ENCODE measurements at regions not wholly inside any gene's neighbourhood (a gene's known extent, or its start where the extent isn't known, plus 50 kb on each side); places are given as distances from the start of the nearest gene placed in this dataset.

DNA sequence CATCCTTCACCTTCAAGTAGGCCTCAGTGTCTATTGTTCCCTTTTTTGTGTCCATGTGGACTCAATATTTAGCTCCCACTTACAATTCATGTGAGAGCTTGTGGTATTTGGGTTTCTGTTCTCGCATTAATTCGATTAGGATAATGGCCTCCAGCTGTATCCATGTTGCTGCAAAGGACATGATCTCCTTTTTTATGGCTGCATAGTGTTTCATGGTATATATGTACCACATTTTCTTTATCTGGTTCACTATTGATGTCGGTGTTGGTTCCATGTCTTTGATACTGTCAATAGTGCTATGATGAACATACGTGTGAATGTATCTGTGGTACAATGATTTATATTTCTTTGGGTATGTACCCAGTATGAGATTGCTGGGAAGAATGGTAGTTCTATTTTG, 113.7 kb downstream of the FGF18 start:
- FAIRE-seq: no peak
- ATAC-seq: no peak
- Histone ChIP-seq H3K4me2 (no peak overlapping the region), H3K4me1 (no peaks in the 10 kb centered on the region), H3K9me3 (no peaks in the 10 kb centered on the region), H3K4me3 (no peak overlapping the region), H3K27ac (no peak overlapping the region)
- no peak for DNase-seq (ENCODE audit: low read depth in 1 of 2, low spot score in 1 of 2)
- CTCF ChIA-PET: interaction anchor here (0.6 kb wide), 1 partner anchor 166 kb away, joined by 3 read pairs; no protein-coding TSS in a partner anchor
- 86% methylated on average over 4 of the region's 4 CpGs for WGBS (ENCODE audit: missing lambda C conversion rate)
- TF ChIP-seq, protein P1, sequence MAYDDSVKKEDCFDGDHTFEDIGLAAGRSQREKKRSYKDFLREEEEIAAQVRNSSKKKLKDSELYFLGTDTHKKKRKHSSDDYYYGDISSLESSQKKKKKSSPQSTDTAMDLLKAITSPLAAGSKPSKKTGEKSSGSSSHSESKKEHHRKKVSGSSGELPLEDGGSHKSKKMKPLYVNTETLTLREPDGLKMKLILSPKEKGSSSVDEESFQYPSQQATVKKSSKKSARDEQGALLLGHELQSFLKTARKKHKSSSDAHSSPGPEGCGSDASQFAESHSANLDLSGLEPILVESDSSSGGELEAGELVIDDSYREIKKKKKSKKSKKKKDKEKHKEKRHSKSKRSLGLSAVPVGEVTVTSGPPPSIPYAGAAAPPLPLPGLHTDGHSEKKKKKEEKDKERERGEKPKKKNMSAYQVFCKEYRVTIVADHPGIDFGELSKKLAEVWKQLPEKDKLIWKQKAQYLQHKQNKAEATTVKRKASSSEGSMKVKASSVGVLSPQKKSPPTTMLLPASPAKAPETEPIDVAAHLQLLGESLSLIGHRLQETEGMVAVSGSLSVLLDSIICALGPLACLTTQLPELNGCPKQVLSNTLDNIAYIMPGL (CRISPR knock-in tag; IDR thresholded peaks at IDR 0.05; ENCODE audit: borderline replicate concordance): no peak
- no peak for TF ChIP-seq JUNB (IDR thresholded peaks at IDR 0.05)
- TF ChIP-seq RAD21 (conservative IDR thresholded peaks at IDR 0.05 in 1 of 2, IDR thresholded peaks at IDR 0.05 in 1 of 2): no peak
- no peak for TF ChIP-seq HOXB13 (CRISPR knock-in tag; IDR thresholded peaks at IDR 0.05; ENCODE audit: low read depth)
- TF ChIP-seq EHF (CRISPR knock-in tag; IDR thresholded peaks at IDR 0.05): no peak
- no peak for TF ChIP-seq ZFP36 (IDR thresholded peaks at IDR 0.05; ENCODE audit: borderline replicate concordance, partially characterized antibody)
- no peak for TF ChIP-seq ESRRA (IDR thresholded peaks at IDR 0.05; ENCODE audit: borderline replicate concordance, low read length)
- TF ChIP-seq RCOR1 (IDR thresholded peaks at IDR 0.05; ENCODE audit: low read depth, low read length): no peak
- TF ChIP-seq, protein P2, sequence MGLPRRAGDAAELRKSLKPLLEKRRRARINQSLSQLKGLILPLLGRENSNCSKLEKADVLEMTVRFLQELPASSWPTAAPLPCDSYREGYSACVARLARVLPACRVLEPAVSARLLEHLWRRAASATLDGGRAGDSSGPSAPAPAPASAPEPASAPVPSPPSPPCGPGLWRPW (IDR thresholded peaks at IDR 0.05): no peak
- POLR2A ChIA-PET: no interaction called here

DNA sequence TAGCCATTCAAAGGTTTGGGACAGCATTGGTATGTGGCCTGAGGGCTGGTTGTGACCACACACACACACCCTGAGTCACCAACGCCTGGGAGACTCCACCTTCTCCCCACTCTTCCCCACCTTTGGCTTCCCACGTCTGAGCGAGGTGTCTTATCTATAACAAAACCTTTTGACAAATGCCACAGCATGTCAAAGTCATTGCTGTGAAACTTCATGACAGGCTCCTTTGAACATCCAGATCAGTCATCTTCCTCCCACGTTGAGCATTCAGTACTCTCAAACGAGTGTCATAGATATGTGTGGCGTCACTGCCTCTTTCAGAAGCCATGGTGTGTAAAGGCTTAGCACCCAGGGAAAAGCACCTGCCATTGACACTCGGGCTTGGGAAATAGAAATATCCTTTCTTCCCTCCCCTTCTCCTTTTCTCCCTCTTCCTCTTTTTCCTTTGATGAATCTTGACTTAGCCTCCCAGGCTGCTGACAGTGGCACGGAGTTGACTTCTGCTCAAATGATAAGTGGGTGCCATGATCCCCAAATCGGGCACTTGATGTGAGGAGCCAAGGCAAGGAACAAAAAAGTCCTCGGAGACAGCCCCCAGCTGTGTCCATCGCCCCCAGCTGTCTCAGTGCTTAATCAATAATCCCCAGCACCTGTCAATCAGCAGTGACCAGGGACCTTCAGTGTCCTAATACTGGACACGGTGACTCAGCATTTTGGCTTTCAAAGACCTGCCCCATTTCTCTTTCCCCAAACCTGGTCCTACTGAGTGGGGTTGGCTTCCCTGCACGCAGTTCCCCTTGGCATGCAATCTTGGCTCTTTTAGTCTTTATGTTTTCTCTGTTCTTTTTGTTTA, 114.8 kb downstream of the FGF18 start:
- FAIRE-seq (no peak), DNase-seq (ENCODE audit: low read depth in 1 of 2, low spot score in 1 of 2) (no peak), ATAC-seq (no peak)
- 77% methylated on average over 13 of the region's 13 CpGs for WGBS (ENCODE audit: missing lambda C conversion rate)
- Histone ChIP-seq H3K4me3 (no peak overlapping the region), H3K27ac (peak overlapping the region; percentile 2 to 24; a peak in 3 of 6 replicates), H3K4me2 (no peak overlapping the region), H3K9me3 (no peaks in the 10 kb centered on the region), H3K4me1 (no peaks in the 10 kb centered on the region)
- ChIA-PET POLR2A (no interaction called here), CTCF (no interaction called here)
- TF ChIP-seq MAFK (IDR thresholded peaks at IDR 0.05; ENCODE audit: partially characterized antibody) (peak; percentile 81), CBX8 (IDR thresholded peaks at IDR 0.05) (no peak), NFE2L2 (conservative IDR thresholded peaks at IDR 0.05; ENCODE audit: low read length) (peak; percentile 84)

DNA sequence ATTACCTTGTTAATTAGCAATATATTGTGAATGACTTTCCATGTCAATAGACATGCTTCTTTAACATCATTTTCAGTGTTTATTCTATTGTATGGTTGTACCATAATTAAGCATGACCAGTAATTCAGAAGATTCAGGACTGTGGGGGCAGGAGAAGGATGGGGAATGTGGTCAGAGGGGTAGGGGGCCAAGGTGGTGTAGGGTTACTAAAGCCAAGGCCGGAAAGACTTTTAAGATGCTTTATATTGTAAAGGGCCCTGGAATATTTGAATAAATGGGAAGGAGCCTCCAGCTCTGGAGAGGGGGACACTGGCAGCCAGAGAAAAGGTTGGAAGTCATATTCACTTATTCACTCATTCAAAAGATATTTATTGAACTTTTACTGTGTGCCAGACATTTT, 115.7 kb downstream of the FGF18 start:
- Histone ChIP-seq H3K4me2 (no peak overlapping the region), H3K4me3 (no peak overlapping the region), H3K4me1 (no peaks in the 10 kb centered on the region), H3K9me3 (no peaks in the 10 kb centered on the region), H3K27ac (no peak overlapping the region; a peak in 1 of 6 replicates)
- WGBS (ENCODE audit: missing lambda C conversion rate): 95% methylated on average over 1 of the region's 1 CpG
- CTCF ChIA-PET: interaction anchor here (0.8 kb wide), 1 partner anchor 14 kb away, joined by 3 read pairs; no protein-coding TSS in a partner anchor
- no peak for DNase-seq (ENCODE audit: low read depth in 1 of 2, low spot score in 1 of 2)
- FAIRE-seq: no peak
- POLR2A ChIA-PET: no interaction called here
- ATAC-seq: no peak
- TF ChIP-seq MAZ (IDR thresholded peaks at IDR 0.05; ENCODE audit: borderline replicate concordance, low read depth, low read length): no peak
- TF ChIP-seq ZSCAN20 (CRISPR knock-in tag; IDR thresholded peaks at IDR 0.05): no peak
- TF ChIP-seq GATA3 (IDR thresholded peaks at IDR 0.05; ENCODE audit: borderline replicate concordance): no peak
- TF ChIP-seq, protein P3, sequence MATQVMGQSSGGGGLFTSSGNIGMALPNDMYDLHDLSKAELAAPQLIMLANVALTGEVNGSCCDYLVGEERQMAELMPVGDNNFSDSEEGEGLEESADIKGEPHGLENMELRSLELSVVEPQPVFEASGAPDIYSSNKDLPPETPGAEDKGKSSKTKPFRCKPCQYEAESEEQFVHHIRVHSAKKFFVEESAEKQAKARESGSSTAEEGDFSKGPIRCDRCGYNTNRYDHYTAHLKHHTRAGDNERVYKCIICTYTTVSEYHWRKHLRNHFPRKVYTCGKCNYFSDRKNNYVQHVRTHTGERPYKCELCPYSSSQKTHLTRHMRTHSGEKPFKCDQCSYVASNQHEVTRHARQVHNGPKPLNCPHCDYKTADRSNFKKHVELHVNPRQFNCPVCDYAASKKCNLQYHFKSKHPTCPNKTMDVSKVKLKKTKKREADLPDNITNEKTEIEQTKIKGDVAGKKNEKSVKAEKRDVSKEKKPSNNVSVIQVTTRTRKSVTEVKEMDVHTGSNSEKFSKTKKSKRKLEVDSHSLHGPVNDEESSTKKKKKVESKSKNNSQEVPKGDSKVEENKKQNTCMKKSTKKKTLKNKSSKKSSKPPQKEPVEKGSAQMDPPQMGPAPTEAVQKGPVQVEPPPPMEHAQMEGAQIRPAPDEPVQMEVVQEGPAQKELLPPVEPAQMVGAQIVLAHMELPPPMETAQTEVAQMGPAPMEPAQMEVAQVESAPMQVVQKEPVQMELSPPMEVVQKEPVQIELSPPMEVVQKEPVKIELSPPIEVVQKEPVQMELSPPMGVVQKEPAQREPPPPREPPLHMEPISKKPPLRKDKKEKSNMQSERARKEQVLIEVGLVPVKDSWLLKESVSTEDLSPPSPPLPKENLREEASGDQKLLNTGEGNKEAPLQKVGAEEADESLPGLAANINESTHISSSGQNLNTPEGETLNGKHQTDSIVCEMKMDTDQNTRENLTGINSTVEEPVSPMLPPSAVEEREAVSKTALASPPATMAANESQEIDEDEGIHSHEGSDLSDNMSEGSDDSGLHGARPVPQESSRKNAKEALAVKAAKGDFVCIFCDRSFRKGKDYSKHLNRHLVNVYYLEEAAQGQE (IDR thresholded peaks at IDR 0.05): no peak
- no peak for TF ChIP-seq PHF8 (IDR thresholded peaks at IDR 0.05; ENCODE audit: borderline replicate concordance, low read depth)
- TF ChIP-seq KDM5A (IDR thresholded peaks at IDR 0.05): no peak
- TF ChIP-seq, protein P4, sequence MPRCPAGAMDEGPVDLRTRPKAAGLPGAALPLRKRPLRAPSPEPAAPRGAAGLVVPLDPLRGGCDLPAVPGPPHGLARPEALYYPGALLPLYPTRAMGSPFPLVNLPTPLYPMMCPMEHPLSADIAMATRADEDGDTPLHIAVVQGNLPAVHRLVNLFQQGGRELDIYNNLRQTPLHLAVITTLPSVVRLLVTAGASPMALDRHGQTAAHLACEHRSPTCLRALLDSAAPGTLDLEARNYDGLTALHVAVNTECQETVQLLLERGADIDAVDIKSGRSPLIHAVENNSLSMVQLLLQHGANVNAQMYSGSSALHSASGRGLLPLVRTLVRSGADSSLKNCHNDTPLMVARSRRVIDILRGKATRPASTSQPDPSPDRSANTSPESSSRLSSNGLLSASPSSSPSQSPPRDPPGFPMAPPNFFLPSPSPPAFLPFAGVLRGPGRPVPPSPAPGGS (IDR thresholded peaks at IDR 0.05): no peak
- TF ChIP-seq, protein P5, sequence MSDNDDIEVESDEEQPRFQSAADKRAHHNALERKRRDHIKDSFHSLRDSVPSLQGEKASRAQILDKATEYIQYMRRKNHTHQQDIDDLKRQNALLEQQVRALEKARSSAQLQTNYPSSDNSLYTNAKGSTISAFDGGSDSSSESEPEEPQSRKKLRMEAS (IDR thresholded peaks at IDR 0.05): no peak
- no peak for TF ChIP-seq CBX2 (IDR thresholded peaks at IDR 0.05; ENCODE audit: borderline replicate concordance, low read depth)
- no peak for TF ChIP-seq RCOR1 (IDR thresholded peaks at IDR 0.05; ENCODE audit: low read depth, low read length)
- no peak for TF ChIP-seq HEYL (CRISPR knock-in tag; IDR thresholded peaks at IDR 0.05)
- no peak for TF ChIP-seq POLR2A (IDR thresholded peaks at IDR 0.05; ENCODE audit: low read length)
- TF ChIP-seq RNF2 (IDR thresholded peaks at IDR 0.05; ENCODE audit: borderline replicate concordance, low read depth): no peak
- no peak for TF ChIP-seq TFCP2L1 (CRISPR knock-in tag; IDR thresholded peaks at IDR 0.05)
- no peak for TF ChIP-seq EHF (CRISPR knock-in tag; IDR thresholded peaks at IDR 0.05)
- TF ChIP-seq ZFP36 (IDR thresholded peaks at IDR 0.05; ENCODE audit: borderline replicate concordance, partially characterized antibody): no peak
